ENCODE measurements at regions not wholly inside any gene's neighbourhood (a gene's known extent, or its start where the extent isn't known, plus 50 kb on each side); places are given as distances from the start of the nearest gene placed in this dataset.

GRCh38 chr2:121140734-121141133 lies 144.3 kb downstream of the TFCP2L1 start:
- Mint-ChIP-seq H3K4me1 (ENCODE audit: low read depth) (no peaks in the 10 kb centered on the region), H3K4me3 (ENCODE audit: unreplicated experiment) (no peak overlapping the region), H3K27ac (ENCODE audit: unreplicated experiment) (no peak overlapping the region), H3K27me3 (ENCODE audit: low read depth) (peaks cover 39% of the 10 kb centered on the region), H3K36me3 (ENCODE audit: low read depth) (no peaks in the 10 kb centered on the region), H3K9me3 (ENCODE audit: low read depth) (peaks cover 4% of the 10 kb centered on the region)
- DNase-seq (ENCODE audit: low spot score): no peak
- no peak for TF ChIP-seq CTCF (IDR thresholded peaks at IDR 0.05)

GRCh38 chr2:121142452-121142851 lies 142.6 kb downstream of the TFCP2L1 start:
- peaks cover 26% of the 10 kb centered on the region for H3K27me3 Mint-ChIP-seq (ENCODE audit: low read depth)
- no peaks in the 10 kb centered on the region for H3K4me1 Mint-ChIP-seq (ENCODE audit: low read depth)
- no peaks in the 10 kb centered on the region for H3K36me3 Mint-ChIP-seq (ENCODE audit: low read depth)
- no peak overlapping the region for H3K4me3 Mint-ChIP-seq (ENCODE audit: unreplicated experiment)
- no peak overlapping the region for H3K27ac Mint-ChIP-seq (ENCODE audit: unreplicated experiment)
- no peak for DNase-seq (ENCODE audit: low spot score)
- no peak for TF ChIP-seq CTCF (IDR thresholded peaks at IDR 0.05)
- H3K9me3 Mint-ChIP-seq (ENCODE audit: low read depth): peaks cover 4% of the 10 kb centered on the region

- H3K36me3 Mint-ChIP-seq (ENCODE audit: low read depth): no peaks in the 10 kb centered on the region
- H3K27me3 Mint-ChIP-seq (ENCODE audit: low read depth): peaks cover 23% of the 10 kb centered on the region
- TF ChIP-seq CTCF (IDR thresholded peaks at IDR 0.05): no peak
- H3K27ac Mint-ChIP-seq (ENCODE audit: unreplicated experiment): no peak overlapping the region
- no peak for DNase-seq (ENCODE audit: low spot score)
- H3K9me3 Mint-ChIP-seq (ENCODE audit: low read depth): peaks cover 4% of the 10 kb centered on the region
- H3K4me1 Mint-ChIP-seq (ENCODE audit: low read depth): no peaks in the 10 kb centered on the region
- no peak overlapping the region for H3K4me3 Mint-ChIP-seq (ENCODE audit: unreplicated experiment)
These were observed 140.9 kb downstream of the TFCP2L1 start for GRCh38 chr2:121144111-121144510.

- Mint-ChIP-seq H3K36me3 (ENCODE audit: low read depth) (no peaks in the 10 kb centered on the region), H3K4me1 (ENCODE audit: low read depth) (no peaks in the 10 kb centered on the region), H3K4me3 (ENCODE audit: unreplicated experiment) (no peak overlapping the region), H3K27me3 (ENCODE audit: low read depth) (peaks cover 32% of the 10 kb centered on the region), H3K27ac (ENCODE audit: unreplicated experiment) (no peak overlapping the region), H3K9me3 (ENCODE audit: low read depth) (no peaks in the 10 kb centered on the region)
- DNase-seq (ENCODE audit: low spot score): no peak
- no peak for TF ChIP-seq CTCF (IDR thresholded peaks at IDR 0.05)
These were observed 138.4 kb downstream of the TFCP2L1 start for GRCh38 chr2:121146630-121147029.

GRCh38 chr2:121147766-121148165 lies 137.2 kb downstream of the TFCP2L1 start:
- H3K4me1 Mint-ChIP-seq (ENCODE audit: low read depth): no peaks in the 10 kb centered on the region
- no peak for DNase-seq (ENCODE audit: low spot score)
- no peak overlapping the region for H3K4me3 Mint-ChIP-seq (ENCODE audit: unreplicated experiment)
- TF ChIP-seq CTCF (IDR thresholded peaks at IDR 0.05): no peak
- no peak overlapping the region for H3K27ac Mint-ChIP-seq (ENCODE audit: unreplicated experiment)
- no peaks in the 10 kb centered on the region for H3K36me3 Mint-ChIP-seq (ENCODE audit: low read depth)
- no peaks in the 10 kb centered on the region for H3K9me3 Mint-ChIP-seq (ENCODE audit: low read depth)
- peaks cover 33% of the 10 kb centered on the region for H3K27me3 Mint-ChIP-seq (ENCODE audit: low read depth)
